Neuronal stem cell (in vitro differentiated cells): ENCODE measurements at regions not wholly inside any gene's neighbourhood (a gene's known extent, or its start where the extent isn't known, plus 50 kb on each side); places are given as distances from the start of the nearest gene placed in this dataset.
"Not testable (repeated sequence)": the region's sequence is repeated elsewhere in the genome, so short reads cannot be mapped to it uniquely, and the experiment has no call there.

Experiments
- DNase-seq: peaks from one replicate; pipeline ENCODE4 v3.0.0-alpha.2; 2013; ENCODE audit warnings: low spot score
- H2AFZ ChIP-seq: one replicate; pipeline ENCODE4 v1.6.1; 2013; ENCODE audit warnings: mild to moderate bottlenecking, low read length, inconsistent platforms
- H2AK5ac ChIP-seq: 2 replicates; pipeline ENCODE4 v1.6.1; 2013; ENCODE audit warnings: low read depth, mild to moderate bottlenecking, inconsistent platforms, low read length, moderate library complexity, mixed read lengths
- H2BK120ac ChIP-seq: 2 replicates; pipeline ENCODE4 v1.6.1; 2013; ENCODE audit warnings: low read depth, mild to moderate bottlenecking, inconsistent platforms, low read length, moderate library complexity, mixed read lengths
- H2BK12ac ChIP-seq: one replicate; pipeline ENCODE4 v1.6.1; 2013; ENCODE audit warnings: low read length, inconsistent platforms
- H2BK15ac ChIP-seq: 2 replicates; pipeline ENCODE4 v1.6.1; 2013; ENCODE audit warnings: mild to moderate bottlenecking, low read length, inconsistent platforms, mixed read lengths
- H2BK5ac ChIP-seq: one replicate; pipeline ENCODE4 v1.6.1; 2013; ENCODE audit warnings: inconsistent platforms, mild to moderate bottlenecking, low read length, moderate library complexity
- H3K14ac ChIP-seq: one replicate; pipeline ENCODE4 v1.6.1; 2013; ENCODE audit warnings: low read length, inconsistent platforms
- H3K18ac ChIP-seq: 2 replicates; pipeline ENCODE4 v1.6.1; 2013; ENCODE audit warnings: low read length, inconsistent platforms
- H3K23ac ChIP-seq: 2 replicates; pipeline ENCODE4 v1.6.1; 2013; ENCODE audit warnings: low read depth, mild to moderate bottlenecking, mixed read lengths, low read length, inconsistent platforms; ENCODE audit not compliant: poor library complexity
- H3K27ac ChIP-seq: replicated peaks from 3 replicates; pipeline ENCODE4 v1.5.1; 2013; ENCODE audit warnings: low read length, inconsistent platforms
- H3K27me3 ChIP-seq, 3 experiments: 2 replicates each; pipeline ENCODE4 v1.6.1; 2013; ENCODE audit warnings: low read length in 3 of 3, mild to moderate bottlenecking in 2 of 3, inconsistent platforms in 1 of 3, low read depth in 1 of 3, mixed read lengths in 1 of 3, moderate library complexity in 1 of 3; ENCODE audit not compliant: control insufficient read depth in 3 of 3, insufficient read depth in 3 of 3
- H3K36me3 ChIP-seq, 2 donors: replicated peaks in 1 of 2; 2 replicates each; pipeline ENCODE4 v1.6.1; 2013; ENCODE audit warnings: low read length in 2 of 2; ENCODE audit not compliant: control insufficient read depth in 2 of 2, insufficient read depth in 2 of 2
- H3K4ac ChIP-seq: 2 replicates; pipeline ENCODE4 v1.6.1; 2013; ENCODE audit warnings: inconsistent platforms, mild to moderate bottlenecking, low read length, moderate library complexity
- H3K4me1 ChIP-seq, 2 donors: 1 replicate in 1 of 2; 2 replicates in 1 of 2; pipeline ENCODE4 v1.6.1; 2013; ENCODE audit warnings: low read length in 2 of 2, low read depth in 1 of 2; ENCODE audit not compliant: control insufficient read depth in 2 of 2, insufficient read depth in 1 of 2
- H3K4me2 ChIP-seq: one replicate; pipeline ENCODE4 v1.6.1; 2013; ENCODE audit warnings: mild to moderate bottlenecking, low read length, inconsistent platforms; ENCODE audit not compliant: insufficient read depth, poor library complexity, severe bottlenecking
- H3K4me3 ChIP-seq, 2 donors: 2 replicates each; pipeline ENCODE4 v1.5.1; 2013; ENCODE audit warnings: low read length in 2 of 2, mild to moderate bottlenecking in 2 of 2, inconsistent platforms in 1 of 2, moderate library complexity in 1 of 2
- H3K79me1 ChIP-seq: one replicate; pipeline ENCODE4 v1.6.1; 2013; ENCODE audit warnings: low read depth, mild to moderate bottlenecking, inconsistent platforms, low read length, moderate library complexity
- H3K9ac ChIP-seq: one replicate; pipeline ENCODE4 v1.6.1; 2013; ENCODE audit warnings: mild to moderate bottlenecking, low read depth, low read length, inconsistent platforms; ENCODE audit not compliant: poor library complexity
- H3K9me3 ChIP-seq, 2 donors: replicated peaks in 1 of 2; 2 replicates each; pipeline versions ENCODE3 to v1.6.1; 2013; ENCODE audit warnings: low read length in 2 of 2, mild to moderate bottlenecking in 2 of 2, inconsistent platforms in 1 of 2, low read depth in 1 of 2, mixed read lengths in 1 of 2, moderate library complexity in 1 of 2; ENCODE audit not compliant: control insufficient read depth in 2 of 2, insufficient read depth in 1 of 2
- H4K8ac ChIP-seq: one replicate; pipeline ENCODE4 v1.6.1; 2013; ENCODE audit warnings: low read depth, mild to moderate bottlenecking, inconsistent platforms, low read length, moderate library complexity
- H4K91ac ChIP-seq: one replicate; pipeline ENCODE4 v1.6.1; 2013; ENCODE audit warnings: low read length, low read depth, mild to moderate bottlenecking, inconsistent platforms; ENCODE audit not compliant: poor library complexity
- WGBS, 2 donors: extraction: QIAGEN DNeasy Blood & Tissue Kit; methylation state at CpG; one replicate each; pipeline ENCODE4 v1.1.7; 2013; ENCODE audit warnings: missing lambda C conversion rate in 2 of 2, mixed read lengths in 1 of 2; ENCODE audit not compliant: insufficient read length in 2 of 2, insufficient replicate concordance in 1 of 2; ENCODE audit errors: extremely low coverage in 2 of 2; 5-methylcytosine and 5-hydroxymethylcytosine counted together

GRCh38 chr1:120995025-120995424 is 105.5 kb downstream of the PPIAL4A start:
- H3K23ac ChIP-seq, H3K9ac ChIP-seq, H2BK15ac ChIP-seq, H2BK5ac ChIP-seq, H3K27ac ChIP-seq, H3K4ac ChIP-seq, H2AK5ac ChIP-seq, H3K4me3 ChIP-seq, H3K9me3 ChIP-seq, DNase-seq, H2BK120ac ChIP-seq, H3K14ac ChIP-seq, H2BK12ac ChIP-seq, H3K4me1 ChIP-seq, H4K91ac ChIP-seq, H2AFZ ChIP-seq, H4K8ac ChIP-seq, H3K4me2 ChIP-seq, H3K27me3 ChIP-seq, H3K36me3 ChIP-seq, H3K18ac ChIP-seq, H3K79me1 ChIP-seq: not testable (repeated sequence)
- WGBS, 2 donors = no CpG with 5 or more reads among the region's 1 CpG

- not testable (repeated sequence) for H3K4ac ChIP-seq, H3K79me1 ChIP-seq, H2AK5ac ChIP-seq, H4K91ac ChIP-seq, H2AFZ ChIP-seq, H2BK120ac ChIP-seq, H3K4me1 ChIP-seq, H2BK15ac ChIP-seq, H2BK12ac ChIP-seq, H3K36me3 ChIP-seq, H3K14ac ChIP-seq, H3K4me2 ChIP-seq, H3K18ac ChIP-seq, DNase-seq, H3K23ac ChIP-seq, H4K8ac ChIP-seq, H3K9ac ChIP-seq, H2BK5ac ChIP-seq, H3K27ac ChIP-seq, H3K27me3 ChIP-seq, H3K9me3 ChIP-seq, H3K4me3 ChIP-seq
- no CpG with 5 or more reads among the region's 10 CpGs for WGBS, 2 donors
Observed at GRCh38 chr1:121001090-121001726, 111.6 kb downstream of the PPIAL4A start.

GRCh38 chr1:121003230-121003629 is 113.7 kb downstream of the PPIAL4A start:
- H2AK5ac ChIP-seq, H3K4me1 ChIP-seq, H3K18ac ChIP-seq, H3K9ac ChIP-seq, H3K4me2 ChIP-seq, H3K4ac ChIP-seq, H4K8ac ChIP-seq, H3K4me3 ChIP-seq, H3K23ac ChIP-seq, DNase-seq, H3K79me1 ChIP-seq, H3K36me3 ChIP-seq, H2BK120ac ChIP-seq, H3K14ac ChIP-seq, H4K91ac ChIP-seq, H3K9me3 ChIP-seq, H2AFZ ChIP-seq, H2BK5ac ChIP-seq, H2BK15ac ChIP-seq, H2BK12ac ChIP-seq, H3K27me3 ChIP-seq, H3K27ac ChIP-seq: not testable (repeated sequence)
- WGBS, 2 donors = no CpG with 5 or more reads among the region's 3 CpGs

- H3K79me1 ChIP-seq, H2AK5ac ChIP-seq, H3K36me3 ChIP-seq, H2BK120ac ChIP-seq, H3K4ac ChIP-seq, H3K23ac ChIP-seq, H2AFZ ChIP-seq, H3K9me3 ChIP-seq, DNase-seq, H3K14ac ChIP-seq, H3K4me3 ChIP-seq, H3K4me2 ChIP-seq, H4K91ac ChIP-seq, H2BK12ac ChIP-seq, H3K4me1 ChIP-seq, H4K8ac ChIP-seq, H2BK15ac ChIP-seq, H3K9ac ChIP-seq, H3K18ac ChIP-seq, H2BK5ac ChIP-seq, H3K27ac ChIP-seq: not testable (repeated sequence)
- H3K27me3 ChIP-seq = peaks cover 0 to 14% (median 0%) of the 10 kb centered on the region in 3 experiments
- no CpG with 5 or more reads among the region's 21 CpGs for WGBS, 2 donors
Observed at GRCh38 chr1:121006826-121007225, 117.3 kb downstream of the PPIAL4A start.
